H9 (cell line): ENCODE measurements at regions not wholly inside any gene's neighbourhood (a gene's known extent, or its start where the extent isn't known, plus 50 kb on each side); places are given as distances from the start of the nearest gene placed in this dataset.

Experiments used
- DNase-seq: peaks from one replicate; pipeline ENCODE4 v3.0.0-alpha.2; 2017
- H2AFZ ChIP-seq: one replicate; pipeline ENCODE4 v1.6.1; 2013; ENCODE audit warnings: mild to moderate bottlenecking, low read length, control low read depth, moderate library complexity
- H2AK5ac ChIP-seq: 2 replicates; pipeline ENCODE4 v1.6.1; 2013; ENCODE audit warnings: low read length, control low read depth, mixed read lengths; ENCODE audit not compliant: insufficient read length
- H2BK120ac ChIP-seq: one replicate; pipeline ENCODE4 v1.6.1; 2013; ENCODE audit warnings: low read depth, mild to moderate bottlenecking, low read length, control low read depth, inconsistent platforms; ENCODE audit not compliant: poor library complexity, severe bottlenecking
- H2BK12ac ChIP-seq: 2 replicates; pipeline ENCODE4 v1.6.1; 2013; ENCODE audit warnings: low read length, control low read depth, mixed read lengths, low read depth; ENCODE audit not compliant: insufficient read length
- H2BK15ac ChIP-seq: 2 replicates; pipeline ENCODE4 v1.6.1; 2013; ENCODE audit warnings: low read depth, low read length, control low read depth
- H2BK20ac ChIP-seq: one replicate; pipeline ENCODE4 v1.6.1; 2013; ENCODE audit warnings: low read depth, mild to moderate bottlenecking, low read length, control low read depth, inconsistent platforms; ENCODE audit not compliant: poor library complexity, severe bottlenecking
- H2BK5ac ChIP-seq: 2 replicates; pipeline ENCODE4 v1.6.1; 2013; ENCODE audit warnings: low read length, control low read depth, mixed read lengths; ENCODE audit not compliant: insufficient read length
- H3K14ac ChIP-seq: 2 replicates; pipeline ENCODE4 v1.6.1; 2013; ENCODE audit warnings: low read length, control low read depth; ENCODE audit not compliant: insufficient read depth
- H3K18ac ChIP-seq: 2 replicates; pipeline ENCODE4 v1.6.1; 2013; ENCODE audit warnings: low read depth, mild to moderate bottlenecking, mixed read lengths, low read length, control low read depth; ENCODE audit not compliant: insufficient read length
- H3K23ac ChIP-seq: 2 replicates; pipeline ENCODE4 v1.6.1; 2013; ENCODE audit warnings: low read length, control low read depth, mixed read lengths, low read depth; ENCODE audit not compliant: insufficient read length
- H3K23me2 ChIP-seq: 2 replicates; pipeline ENCODE4 v1.6.1; 2013; ENCODE audit warnings: low read depth, mild to moderate bottlenecking, mixed read lengths, low read length, control low read depth; ENCODE audit not compliant: insufficient read length, poor library complexity, severe bottlenecking
- H3K27ac ChIP-seq: 2 replicates; pipeline ENCODE4 v1.5.1; 2013; ENCODE audit warnings: low read length, control low read depth, mixed read lengths, low read depth; ENCODE audit not compliant: insufficient read length
- H3K27me3 ChIP-seq: 2 replicates; pipeline ENCODE4 v1.6.1; 2013; ENCODE audit warnings: low read length, control low read depth, inconsistent platforms; ENCODE audit not compliant: insufficient read depth
- H3K4ac ChIP-seq: 2 replicates; pipeline ENCODE4 v1.6.1; 2013; ENCODE audit warnings: low read depth, mild to moderate bottlenecking, control low read depth, inconsistent platforms, low read length, moderate library complexity
- H3K4me1 ChIP-seq: 2 replicates; pipeline ENCODE4 v1.6.1; 2013; ENCODE audit warnings: low read length, control low read depth, inconsistent platforms; ENCODE audit not compliant: insufficient read depth
- H3K4me2 ChIP-seq: 2 replicates; pipeline ENCODE4 v1.6.1; 2013; ENCODE audit warnings: low read length, control low read depth, mixed read lengths; ENCODE audit not compliant: insufficient read length, insufficient read depth
- H3K56ac ChIP-seq: 2 replicates; pipeline ENCODE4 v1.6.1; 2013; ENCODE audit warnings: low read depth, mild to moderate bottlenecking, mixed read lengths, low read length, control low read depth; ENCODE audit not compliant: insufficient read length
- H3K79me1 ChIP-seq: 2 replicates; pipeline ENCODE4 v1.6.1; 2013; ENCODE audit warnings: low read depth, mild to moderate bottlenecking, moderate library complexity, low read length, control low read depth, inconsistent platforms; ENCODE audit not compliant: insufficient read depth, poor library complexity, severe bottlenecking
- H3K79me2 ChIP-seq: 2 replicates; pipeline ENCODE4 v1.6.1; 2013; ENCODE audit warnings: low read length, control low read depth, inconsistent platforms; ENCODE audit not compliant: insufficient read depth
- H3K9ac ChIP-seq: 2 replicates; pipeline ENCODE4 v1.6.1; 2013; ENCODE audit warnings: low read length, control low read depth, mixed read lengths; ENCODE audit not compliant: insufficient read length; ENCODE audit errors: extremely low read depth
- H3K9me3 ChIP-seq: one replicate; pipeline ENCODE4 v1.6.1; 2013; ENCODE audit warnings: low read depth, low read length, inconsistent platforms; ENCODE audit not compliant: control insufficient read depth
- H3T11ph ChIP-seq: one replicate; pipeline ENCODE4 v1.6.1; 2013; ENCODE audit warnings: mild to moderate bottlenecking, low read length, control low read depth, inconsistent platforms
- H4K20me1 ChIP-seq: one replicate; pipeline ENCODE4 v1.6.1; 2013; ENCODE audit not compliant: control insufficient read depth, insufficient read length, insufficient read depth
- H4K5ac ChIP-seq: 2 replicates; pipeline ENCODE4 v1.6.1; 2013; ENCODE audit warnings: low read depth, mild to moderate bottlenecking, mixed read lengths, low read length, control low read depth; ENCODE audit not compliant: insufficient read length
- H4K8ac ChIP-seq: replicated peaks from 2 replicates; pipeline ENCODE4 v1.6.1; 2013; ENCODE audit warnings: low read length, control low read depth, mixed read lengths, low read depth; ENCODE audit not compliant: insufficient read length
- H4K91ac ChIP-seq: 2 replicates; pipeline ENCODE4 v1.6.1; 2013; ENCODE audit warnings: low read depth, mild to moderate bottlenecking, moderate library complexity, mixed read lengths, low read length, control low read depth; ENCODE audit not compliant: insufficient read length
- H3K27ac Mint-ChIP-seq, 3 experiments: 2 replicates in 2 of 3; 3 replicates in 1 of 3; pipeline ENCODE4 v1.8.0; 2020 to 2021; ENCODE audit warnings: mixed read lengths in 3 of 3, mild to moderate bottlenecking in 1 of 3, moderate library complexity in 1 of 3
- H3K27me3 Mint-ChIP-seq: 2 replicates; pipeline ENCODE4 v1.8.0; 2021; ENCODE audit warnings: low read depth, mild to moderate bottlenecking, moderate library complexity, mixed read lengths
- H3K36me3 Mint-ChIP-seq, 3 experiments: 2 replicates in 2 of 3; 3 replicates in 1 of 3; pipeline ENCODE4 v1.8.0; 2020 to 2021; ENCODE audit warnings: low read depth in 3 of 3, mixed read lengths in 3 of 3; ENCODE audit not compliant: insufficient read depth in 1 of 3
- H3K4me1 Mint-ChIP-seq, 2 experiments: 2 replicates each; pipeline ENCODE4 v1.8.0; 2020; ENCODE audit warnings: mixed read lengths in 2 of 2
- H3K4me3 Mint-ChIP-seq, 2 experiments: 2 replicates in 1 of 2; 3 replicates in 1 of 2; pipeline ENCODE4 v1.8.0; 2020 to 2021; ENCODE audit warnings: mild to moderate bottlenecking in 2 of 2, mixed read lengths in 2 of 2, moderate library complexity in 1 of 2
- H3K9me3 Mint-ChIP-seq, 2 experiments: 2 replicates in 1 of 2; 3 replicates in 1 of 2; pipeline ENCODE4 v1.8.0; 2020; ENCODE audit warnings: mild to moderate bottlenecking in 2 of 2, mixed read lengths in 2 of 2, moderate library complexity in 1 of 2
- CTCF ChIP-seq: fragments of 200-600 bp; sonication (generic); conservative IDR thresholded peaks from 3 replicates; pipeline ENCODE4 v1.8.0; 2021; ENCODE audit warnings: antibody characterized with exemption, mild to moderate bottlenecking
- WGBS: extraction: QIAGEN DNeasy Blood & Tissue Kit; methylation state at CpG from one replicate; pipeline ENCODE4 v1.1.7; 2013; ENCODE audit warnings: missing lambda C conversion rate, low lambda C conversion rate, mixed read lengths; ENCODE audit not compliant: insufficient read length; ENCODE audit errors: extremely low coverage; 5-methylcytosine and 5-hydroxymethylcytosine counted together

- Histone ChIP-seq H3K14ac (no peak overlapping the region), H3K27ac (no peak overlapping the region), H3K23ac (no peak overlapping the region), H4K20me1 (no peaks in the 10 kb centered on the region), H3K79me2 (no peaks in the 10 kb centered on the region), H3K4me1 (no peaks in the 10 kb centered on the region), H4K5ac (no peak overlapping the region), H3K4me2 (no peak overlapping the region), H2BK5ac (no peak overlapping the region), H3K9ac (no peak overlapping the region), H3K27me3 (no peaks in the 10 kb centered on the region), H2AFZ (no peak overlapping the region), H3T11ph (no peak overlapping the region), H3K56ac (no peak overlapping the region), H2AK5ac (no peak overlapping the region), H3K18ac (no peak overlapping the region), H3K79me1 (no peaks in the 10 kb centered on the region), H2BK20ac (no peak overlapping the region), H3K4ac (no peak overlapping the region), H4K8ac (no peak overlapping the region), H2BK15ac (no peak overlapping the region), H2BK120ac (no peak overlapping the region), H3K23me2 (no peaks in the 10 kb centered on the region), H3K9me3 (no peaks in the 10 kb centered on the region), H2BK12ac (no peak overlapping the region), H4K91ac (no peak overlapping the region)
- no CpG with 5 or more reads among the region's 1 CpG for WGBS
- H3K9me3 Mint-ChIP-seq, result 0 out of 5 replicates have a peak, but pooled peaks cover 0 to 3% of the 10 kb centered on the region in 2 experiments
- H3K4me3 Mint-ChIP-seq, result no peak overlapping the region
- no peaks in the 10 kb centered on the region; the same call in 1 of the 2 replicates for H3K27me3 Mint-ChIP-seq
- TF ChIP-seq CTCF, result no peak
- H3K36me3 Mint-ChIP-seq, result no peaks in the 10 kb centered on the region
- no peaks in the 10 kb centered on the region for H3K4me1 Mint-ChIP-seq
- DNase-seq, result no peak
- H3K27ac Mint-ChIP-seq, result no peak overlapping the region
Observed at GRCh38 chr12:118472940-118473339, 96.6 kb downstream of the SUDS3 start.
